ENCODE measurements at regions not wholly inside any gene's neighbourhood (a gene's known extent, or its start where the extent isn't known, plus 50 kb on each side); places are given as distances from the start of the nearest gene placed in this dataset.
"Not testable (repeated sequence)": the region's sequence is repeated elsewhere in the genome, so short reads cannot be mapped to it uniquely, and the experiment has no call there.

GRCh38 chr7:113198226-113198625 lies 79.9 kb upstream of the SMIM30 start:
- H4K20me1 ChIP-seq: no peaks in the 10 kb centered on the region
- no peak overlapping the region for H3K4me2 ChIP-seq
- no peaks in the 10 kb centered on the region for H3K27me3 ChIP-seq
- H3K36me3 ChIP-seq: no peaks in the 10 kb centered on the region
- H3K4me3 ChIP-seq: no peak overlapping the region
- no peak overlapping the region for H3K9ac ChIP-seq
- H3K27ac ChIP-seq: no peak overlapping the region
- no peak for TF ChIP-seq Cebpa-rat (IDR thresholded peaks at IDR 0.05)
- H3K4me1 ChIP-seq: no peaks in the 10 kb centered on the region
- no peaks in the 10 kb centered on the region for H3K9me3 ChIP-seq

- Histone ChIP-seq H3K36me3 (no peaks in the 10 kb centered on the region), H3K4me3 (no peak overlapping the region), H3K4me2 (no peak overlapping the region), H3K4me1 (no peaks in the 10 kb centered on the region), H3K9ac (no peak overlapping the region), H3K9me3 (no peaks in the 10 kb centered on the region), H3K27ac (no peak overlapping the region), H3K27me3 (no peaks in the 10 kb centered on the region), H4K20me1 (no peaks in the 10 kb centered on the region)
- TF ChIP-seq Cebpa-rat (IDR thresholded peaks at IDR 0.05): no peak
Observed at GRCh38 chr7:113197274-113197673, 78.9 kb upstream of the SMIM30 start.

- no peaks in the 10 kb centered on the region for H3K27me3 ChIP-seq
Observed at GRCh38 chr7:113188396-113188795, 70.0 kb upstream of the SMIM30 start.

DNA sequence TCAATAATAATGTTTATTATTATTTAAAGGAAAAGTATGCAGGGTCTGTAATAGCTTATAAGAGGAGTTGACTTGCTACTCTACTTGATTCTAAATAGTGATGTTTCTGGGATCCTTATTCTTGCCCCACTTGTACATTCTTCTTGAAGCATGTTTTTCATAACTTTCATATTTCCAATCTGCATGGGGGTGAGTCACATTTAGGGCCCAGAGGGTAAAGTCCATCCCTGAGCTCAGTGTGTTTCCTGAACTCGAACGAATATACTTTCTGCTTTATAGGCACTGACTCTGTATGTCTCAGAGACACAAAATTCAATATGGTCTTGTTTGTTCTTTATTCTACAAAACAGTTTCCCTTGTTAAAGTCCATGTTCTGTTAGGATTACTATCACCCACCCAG lies 61.0 kb upstream of the SMIM30 start:
- Histone ChIP-seq H3K4me2 (no peak overlapping the region), H3K27me3 (no peaks in the 10 kb centered on the region)
- no peak for TF ChIP-seq Cebpa-rat (IDR thresholded peaks at IDR 0.05)

More at GRCh38 chr7:113188396-113188795, 70.0 kb upstream of the SMIM30 start:
- no peak overlapping the region for H3K4me2 ChIP-seq
- no peak overlapping the region for H3K9ac ChIP-seq
- H3K36me3 ChIP-seq: no peaks in the 10 kb centered on the region
- no peak overlapping the region for H3K27ac ChIP-seq
- H3K9me3 ChIP-seq: no peaks in the 10 kb centered on the region
- no peaks in the 10 kb centered on the region for H4K20me1 ChIP-seq
- no peak for TF ChIP-seq Cebpa-rat (IDR thresholded peaks at IDR 0.05)
- no peak overlapping the region for H3K4me3 ChIP-seq
- H3K4me1 ChIP-seq: no peaks in the 10 kb centered on the region

DNA sequence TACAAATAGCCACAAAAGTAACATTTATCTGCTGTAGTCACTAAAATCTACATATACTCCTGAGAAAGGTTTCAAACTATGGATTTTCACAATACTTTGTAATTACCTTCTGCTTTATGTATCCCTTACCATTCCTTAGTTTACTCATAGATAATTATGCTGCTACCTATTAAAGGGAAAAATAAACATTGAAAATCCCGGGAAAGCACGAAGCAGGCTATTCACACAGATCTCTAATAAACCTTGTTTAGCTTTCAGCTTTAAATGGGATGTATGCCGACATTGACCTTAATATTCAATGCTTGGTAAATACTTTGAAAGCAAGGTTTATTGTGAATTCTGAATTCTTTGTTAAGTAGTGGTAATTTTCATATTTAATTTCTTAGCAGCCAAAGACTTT lies 58.5 kb upstream of the SMIM30 start:
- Histone ChIP-seq H3K4me3 (no peak overlapping the region), H3K27me3 (no peaks in the 10 kb centered on the region), H3K4me2 (no peak overlapping the region), H4K20me1 (no peaks in the 10 kb centered on the region), H3K9me3 (no peaks in the 10 kb centered on the region), H3K9ac (no peak overlapping the region), H3K36me3 (no peaks in the 10 kb centered on the region), H3K27ac (no peak overlapping the region), H3K4me1 (no peaks in the 10 kb centered on the region)
- no peak for TF ChIP-seq Cebpa-rat (IDR thresholded peaks at IDR 0.05)

More for the DNA sequence above, 61.0 kb upstream of the SMIM30 start:
- no peak overlapping the region for H3K4me3 ChIP-seq
- H4K20me1 ChIP-seq: no peaks in the 10 kb centered on the region
- H3K36me3 ChIP-seq: no peaks in the 10 kb centered on the region
- no peaks in the 10 kb centered on the region for H3K9me3 ChIP-seq
- H3K9ac ChIP-seq: no peak overlapping the region
- H3K4me1 ChIP-seq: no peaks in the 10 kb centered on the region
- H3K27ac ChIP-seq: no peak overlapping the region

- H3K4me1 ChIP-seq, H3K9ac ChIP-seq, H3K4me2 ChIP-seq, H3K9me3 ChIP-seq, H3K27me3 ChIP-seq, H4K20me1 ChIP-seq, H3K4me3 ChIP-seq, H3K27ac ChIP-seq, H3K36me3 ChIP-seq: not testable (repeated sequence)
Observed at GRCh38 chr7:113176180-113176579, 57.8 kb upstream of the SMIM30 start.

GRCh38 chr7:113175525-113176104 lies 57.3 kb upstream of the SMIM30 start:
- Histone ChIP-seq H4K20me1 (no peaks in the 10 kb centered on the region), H3K4me3 (no peak overlapping the region), H3K36me3 (no peaks in the 10 kb centered on the region), H3K9me3 (no peaks in the 10 kb centered on the region), H3K27me3 (no peaks in the 10 kb centered on the region), H3K4me1 (no peaks in the 10 kb centered on the region), H3K9ac (no peak overlapping the region), H3K4me2 (no peak overlapping the region), H3K27ac (no peak overlapping the region)
- TF ChIP-seq Cebpa-rat (IDR thresholded peaks at IDR 0.05): no peak

GRCh38 chr7:113172726-113173125 lies 54.4 kb upstream of the SMIM30 start:
- Histone ChIP-seq H3K27ac (no peak overlapping the region), H3K27me3 (no peaks in the 10 kb centered on the region), H3K4me2 (no peak overlapping the region), H3K9me3 (no peaks in the 10 kb centered on the region), H3K4me3 (no peak overlapping the region), H3K4me1 (no peaks in the 10 kb centered on the region), H3K9ac (no peak overlapping the region), H4K20me1 (no peaks in the 10 kb centered on the region), H3K36me3 (no peaks in the 10 kb centered on the region)
- TF ChIP-seq Cebpa-rat (IDR thresholded peaks at IDR 0.05): no peak

DNA sequence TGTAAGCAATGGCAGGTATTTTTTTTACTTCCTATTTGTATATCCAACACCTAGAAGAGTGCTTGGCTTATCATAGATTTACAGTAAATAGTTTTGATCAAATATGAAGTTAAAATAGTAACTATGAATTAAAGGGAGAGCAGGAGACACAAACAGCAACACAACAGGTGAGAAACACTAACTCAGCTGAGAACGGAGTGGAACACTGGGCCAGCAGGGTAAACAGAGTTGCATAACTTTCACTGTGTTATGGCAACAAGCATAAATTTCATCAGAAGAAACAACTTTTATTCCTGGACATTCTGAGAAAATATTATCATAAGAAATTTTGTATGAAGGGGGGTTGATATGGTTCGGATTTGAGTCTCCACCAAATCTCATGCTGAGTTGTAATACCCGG lies 52.2 kb upstream of the SMIM30 start:
- Histone ChIP-seq H3K4me1 (no peaks in the 10 kb centered on the region), H3K27ac (no peak overlapping the region), H3K9me3 (no peaks in the 10 kb centered on the region), H3K27me3 (no peaks in the 10 kb centered on the region), H3K4me3 (no peak overlapping the region), H3K9ac (no peak overlapping the region), H3K36me3 (no peaks in the 10 kb centered on the region), H3K4me2 (no peak overlapping the region), H4K20me1 (no peaks in the 10 kb centered on the region)
- no peak for TF ChIP-seq Cebpa-rat (IDR thresholded peaks at IDR 0.05)
